ENCODE measurements at regions not wholly inside any gene's neighbourhood (a gene's known extent, or its start where the extent isn't known, plus 50 kb on each side); places are given as distances from the start of the nearest gene placed in this dataset.

DNA sequence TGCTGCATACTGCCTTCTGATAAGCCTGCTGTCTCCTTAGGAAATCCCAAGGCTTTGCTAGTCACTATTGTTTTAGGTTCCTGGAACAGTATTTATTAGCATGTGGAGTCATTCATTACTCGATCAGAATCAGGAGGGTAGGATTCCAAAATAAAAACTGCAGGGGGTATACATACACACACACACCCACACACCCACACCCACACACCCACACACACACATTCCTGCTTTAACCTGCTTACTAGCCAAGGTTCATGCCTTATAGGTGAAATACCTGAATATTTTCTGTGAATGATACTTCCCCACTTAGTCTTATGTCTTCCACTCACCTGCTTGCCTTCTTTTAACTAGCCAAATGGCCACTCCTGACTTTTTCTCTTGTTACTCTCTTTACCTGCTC, 325.1 kb downstream of the ADGRL2 start:
- no peaks in the 10 kb centered on the region for H3K9me1 ChIP-seq (ENCODE audit: insufficient read depth, low read length)
- H4K91ac ChIP-seq (ENCODE audit: insufficient read depth, low read depth, low read length) = no peak overlapping the region
- no peaks in the 10 kb centered on the region for H3K4me1 ChIP-seq (ENCODE audit: control insufficient read depth, insufficient read depth, low read length)
- no peak overlapping the region for H3K23ac ChIP-seq (ENCODE audit: low read depth, low read length)
- no peak overlapping the region for H2BK5ac ChIP-seq (ENCODE audit: low read depth, low read length, poor library complexity, severe bottlenecking)
- H3K4me3 ChIP-seq (ENCODE audit: insufficient read depth, low read depth, low read length) = no peak overlapping the region
- BruUV-seq (replicated peaks) = no TSS peak
- H3K36me3 ChIP-seq (ENCODE audit: control insufficient read depth, insufficient read depth, low read length) = no peaks in the 10 kb centered on the region
- H3K4ac ChIP-seq (ENCODE audit: low read depth, low read length) = no peak overlapping the region
- ATAC-seq (ENCODE audit: low read depth) = no peak
- H2BK120ac ChIP-seq (ENCODE audit: low read depth, low read length) = no peak overlapping the region
- no peak overlapping the region for H4K8ac ChIP-seq (ENCODE audit: low read depth in 2 of 2, low read length in 2 of 2)
- H4K20me1 ChIP-seq (ENCODE audit: insufficient read depth, low read length) = no peaks in the 10 kb centered on the region
- H3K27me3 ChIP-seq (ENCODE audit: control insufficient read depth, insufficient read depth, low read length) = no peaks in the 10 kb centered on the region
- no peak overlapping the region for H3K14ac ChIP-seq (replicated peaks; ENCODE audit: low read depth, low read length)
- ChIA-PET CTCF (no interaction called here), POLR2A (ENCODE audit: unreplicated experiment) (no interaction called here)
- WGBS, 2 experiments (ENCODE audit: extremely low coverage in 2 of 2, insufficient read length in 1 of 2) = no CpG with 5 or more reads among the region's 1 CpG
- intact Hi-C loops (cut with micrococcal nuclease) = no loop called here
- no peak overlapping the region for H3K4me2 ChIP-seq (ENCODE audit: low read depth, low read length)
- H3K27ac ChIP-seq (ENCODE audit: insufficient read depth, low read length) = no peak overlapping the region
- no peaks in the 10 kb centered on the region for H3K79me1 ChIP-seq (ENCODE audit: low read depth in 1 of 2, low read length in 2 of 2)
- in situ Hi-C loops (cut with MboI; ENCODE audit: low sequenced_read_pairs) = no loop called here
- H2AK5ac ChIP-seq (ENCODE audit: low read depth, low read length) = no peak overlapping the region
- no peaks in the 10 kb centered on the region; the same call in 1 of the 2 replicates for H3K9me3 ChIP-seq (ENCODE audit: control insufficient read depth, insufficient read depth, low read length)
- no peak overlapping the region for H2AK9ac ChIP-seq (replicated peaks; ENCODE audit: low read depth, low read length, poor library complexity)
- DNase-seq = no peak
- no peak overlapping the region for H2BK15ac ChIP-seq (ENCODE audit: low read depth, low read length)
- H2BK20ac ChIP-seq (ENCODE audit: low read depth, low read length) = no peak overlapping the region
- no peak overlapping the region for H3K9ac ChIP-seq (ENCODE audit: low read depth, low read length)
- no peak overlapping the region for H3K56ac ChIP-seq (ENCODE audit: extremely low read depth, insufficient read depth, low read length)
- dilution Hi-C loops (cut with HindIII; ENCODE audit: low sequenced_read_pairs, unreplicated experiment) = no loop called here
- H4K5ac ChIP-seq (ENCODE audit: low read depth, low read length) = no peak overlapping the region
- no peak overlapping the region for H3K18ac ChIP-seq (ENCODE audit: low read depth, low read length)
- no peak overlapping the region for H2AFZ ChIP-seq (replicated peaks; ENCODE audit: low read length, poor library complexity)
- no peak for TF ChIP-seq FOS (IDR thresholded peaks at IDR 0.05; ENCODE audit: low read depth, low read length)
- TF ChIP-seq, protein P1, sequence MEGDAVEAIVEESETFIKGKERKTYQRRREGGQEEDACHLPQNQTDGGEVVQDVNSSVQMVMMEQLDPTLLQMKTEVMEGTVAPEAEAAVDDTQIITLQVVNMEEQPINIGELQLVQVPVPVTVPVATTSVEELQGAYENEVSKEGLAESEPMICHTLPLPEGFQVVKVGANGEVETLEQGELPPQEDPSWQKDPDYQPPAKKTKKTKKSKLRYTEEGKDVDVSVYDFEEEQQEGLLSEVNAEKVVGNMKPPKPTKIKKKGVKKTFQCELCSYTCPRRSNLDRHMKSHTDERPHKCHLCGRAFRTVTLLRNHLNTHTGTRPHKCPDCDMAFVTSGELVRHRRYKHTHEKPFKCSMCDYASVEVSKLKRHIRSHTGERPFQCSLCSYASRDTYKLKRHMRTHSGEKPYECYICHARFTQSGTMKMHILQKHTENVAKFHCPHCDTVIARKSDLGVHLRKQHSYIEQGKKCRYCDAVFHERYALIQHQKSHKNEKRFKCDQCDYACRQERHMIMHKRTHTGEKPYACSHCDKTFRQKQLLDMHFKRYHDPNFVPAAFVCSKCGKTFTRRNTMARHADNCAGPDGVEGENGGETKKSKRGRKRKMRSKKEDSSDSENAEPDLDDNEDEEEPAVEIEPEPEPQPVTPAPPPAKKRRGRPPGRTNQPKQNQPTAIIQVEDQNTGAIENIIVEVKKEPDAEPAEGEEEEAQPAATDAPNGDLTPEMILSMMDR (conservative IDR thresholded peaks at IDR 0.05; ENCODE audit: low read depth, low read length) = no peak
- TF ChIP-seq, protein P2, sequence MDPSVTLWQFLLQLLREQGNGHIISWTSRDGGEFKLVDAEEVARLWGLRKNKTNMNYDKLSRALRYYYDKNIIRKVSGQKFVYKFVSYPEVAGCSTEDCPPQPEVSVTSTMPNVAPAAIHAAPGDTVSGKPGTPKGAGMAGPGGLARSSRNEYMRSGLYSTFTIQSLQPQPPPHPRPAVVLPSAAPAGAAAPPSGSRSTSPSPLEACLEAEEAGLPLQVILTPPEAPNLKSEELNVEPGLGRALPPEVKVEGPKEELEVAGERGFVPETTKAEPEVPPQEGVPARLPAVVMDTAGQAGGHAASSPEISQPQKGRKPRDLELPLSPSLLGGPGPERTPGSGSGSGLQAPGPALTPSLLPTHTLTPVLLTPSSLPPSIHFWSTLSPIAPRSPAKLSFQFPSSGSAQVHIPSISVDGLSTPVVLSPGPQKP (IDR thresholded peaks at IDR 0.05; ENCODE audit: borderline replicate concordance, low read depth, low read length) = no peak
- TF ChIP-seq RCOR1 (IDR thresholded peaks at IDR 0.05; ENCODE audit: insufficient replicate concordance, low read length) = no peak
- no peak for TF ChIP-seq POLR2A (IDR thresholded peaks at IDR 0.05; ENCODE audit: low read depth, low read length)
- TF ChIP-seq RFX5 (IDR thresholded peaks at IDR 0.05; ENCODE audit: low read depth, low read length) = no peak
- no peak for TF ChIP-seq MAZ (IDR thresholded peaks at IDR 0.05; ENCODE audit: borderline replicate concordance, low read depth, low read length)
- TF ChIP-seq NFE2L2 (IDR thresholded peaks at IDR 0.05; ENCODE audit: low read depth, low read length) = no peak
